ENCODE measurements at regions not wholly inside any gene's neighbourhood (a gene's known extent, or its start where the extent isn't known, plus 50 kb on each side); places are given as distances from the start of the nearest gene placed in this dataset.

DNA sequence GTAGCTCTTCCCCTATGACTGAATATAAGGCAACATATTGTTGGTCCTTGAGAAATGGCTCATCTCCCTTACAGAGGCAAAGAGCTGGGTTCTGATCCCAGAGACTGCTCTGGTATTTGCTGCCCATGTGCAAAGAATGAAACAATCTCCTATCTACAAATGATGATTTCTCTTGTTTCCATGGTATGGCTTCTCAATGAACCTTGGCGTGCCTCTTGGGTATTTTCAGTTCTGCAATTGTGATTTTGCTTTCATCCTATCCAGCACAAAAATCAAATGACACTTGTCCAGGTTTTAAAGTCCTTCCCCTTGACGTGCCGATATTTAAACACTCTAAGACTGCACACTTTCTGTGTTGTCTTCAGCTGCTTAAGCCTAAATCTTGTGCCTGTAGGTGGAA is 109.8 kb upstream of the NR2F2 start:
- intact Hi-C loops (cut with DNase I), result no loop called here
- Histone ChIP-seq H3K36me3 (no peaks in the 10 kb centered on the region), H3K27me3 (ENCODE audit: low read depth) (no peaks in the 10 kb centered on the region), H3K4me1 (no peaks in the 10 kb centered on the region), H3K4me3 (no peak overlapping the region), H3K9me3 (no peaks in the 10 kb centered on the region), H3K27ac (no peak overlapping the region)
- ATAC-seq (no peak), DNase-seq (no peak)
- TF ChIP-seq CTCF (IDR thresholded peaks at IDR 0.05), result no peak

- H3K4me3 ChIP-seq, result no peak overlapping the region
- DNase-seq (no peak), ATAC-seq (no peak)
- no peak for TF ChIP-seq CTCF (IDR thresholded peaks at IDR 0.05)
- H3K36me3 ChIP-seq, result no peaks in the 10 kb centered on the region
- H3K9me3 ChIP-seq, result no peaks in the 10 kb centered on the region
- no peaks in the 10 kb centered on the region for H3K4me1 ChIP-seq
- H3K27ac ChIP-seq, result no peak overlapping the region
- intact Hi-C loops (cut with DNase I), result no loop called here
- H3K27me3 ChIP-seq (ENCODE audit: low read depth), result no peaks in the 10 kb centered on the region
These were observed 107.5 kb upstream of the NR2F2 start for GRCh38 chr15:96222981-96223380.

DNA sequence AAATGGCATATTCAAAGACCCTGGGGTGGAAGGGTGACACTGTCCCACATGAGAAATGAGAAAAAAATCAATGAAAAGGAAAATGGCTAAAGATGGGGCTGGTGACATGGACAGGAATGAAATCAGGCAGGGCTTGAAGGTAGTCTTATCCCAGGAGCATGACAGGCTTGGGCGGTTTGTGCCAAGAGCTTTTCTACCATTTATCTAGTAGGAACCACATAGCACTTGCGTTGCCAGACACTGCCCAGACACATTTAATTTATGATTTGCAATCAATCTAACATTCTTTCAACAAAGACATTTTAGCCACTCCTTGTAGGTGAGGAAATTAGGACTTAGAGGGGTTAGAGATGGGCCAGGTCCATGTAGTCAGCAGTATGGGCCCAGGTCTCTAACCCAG is 106.6 kb upstream of the NR2F2 start:
- Histone ChIP-seq H3K9me3 (no peaks in the 10 kb centered on the region), H3K27me3 (ENCODE audit: low read depth) (no peaks in the 10 kb centered on the region), H3K36me3 (no peaks in the 10 kb centered on the region), H3K4me1 (no peaks in the 10 kb centered on the region), H3K27ac (no peak overlapping the region), H3K4me3 (no peak overlapping the region)
- DNase-seq (no peak), ATAC-seq (no peak)
- intact Hi-C loops (cut with DNase I), result no loop called here
- TF ChIP-seq CTCF (IDR thresholded peaks at IDR 0.05), result no peak

- Histone ChIP-seq H3K4me1 (no peaks in the 10 kb centered on the region), H3K4me3 (no peak overlapping the region), H3K27ac (no peak overlapping the region), H3K27me3 (ENCODE audit: low read depth) (no peaks in the 10 kb centered on the region), H3K36me3 (no peaks in the 10 kb centered on the region), H3K9me3 (no peaks in the 10 kb centered on the region)
- DNase-seq, result no peak
- intact Hi-C loops (cut with DNase I), result no loop called here
- no peak for TF ChIP-seq CTCF (IDR thresholded peaks at IDR 0.05)
- ATAC-seq, result no peak
These were observed 104.7 kb upstream of the NR2F2 start for GRCh38 chr15:96225642-96226259.

- intact Hi-C loops (cut with DNase I), result no loop called here
- H3K27me3 ChIP-seq (ENCODE audit: low read depth), result no peaks in the 10 kb centered on the region
- DNase-seq (no peak), ATAC-seq (no peak)
- no peaks in the 10 kb centered on the region for H3K4me1 ChIP-seq
- no peak for TF ChIP-seq CTCF (IDR thresholded peaks at IDR 0.05)
- no peak overlapping the region for H3K4me3 ChIP-seq
- H3K36me3 ChIP-seq, result no peaks in the 10 kb centered on the region
- H3K27ac ChIP-seq, result no peak overlapping the region
- H3K9me3 ChIP-seq, result no peaks in the 10 kb centered on the region
These were observed 99.8 kb upstream of the NR2F2 start for GRCh38 chr15:96230526-96231181.

All from lower lobe of right lung (tissue), 2 donors.